ENCODE measurements at regions not wholly inside any gene's neighbourhood (a gene's known extent, or its start where the extent isn't known, plus 50 kb on each side); places are given as distances from the start of the nearest gene placed in this dataset.

DNA sequence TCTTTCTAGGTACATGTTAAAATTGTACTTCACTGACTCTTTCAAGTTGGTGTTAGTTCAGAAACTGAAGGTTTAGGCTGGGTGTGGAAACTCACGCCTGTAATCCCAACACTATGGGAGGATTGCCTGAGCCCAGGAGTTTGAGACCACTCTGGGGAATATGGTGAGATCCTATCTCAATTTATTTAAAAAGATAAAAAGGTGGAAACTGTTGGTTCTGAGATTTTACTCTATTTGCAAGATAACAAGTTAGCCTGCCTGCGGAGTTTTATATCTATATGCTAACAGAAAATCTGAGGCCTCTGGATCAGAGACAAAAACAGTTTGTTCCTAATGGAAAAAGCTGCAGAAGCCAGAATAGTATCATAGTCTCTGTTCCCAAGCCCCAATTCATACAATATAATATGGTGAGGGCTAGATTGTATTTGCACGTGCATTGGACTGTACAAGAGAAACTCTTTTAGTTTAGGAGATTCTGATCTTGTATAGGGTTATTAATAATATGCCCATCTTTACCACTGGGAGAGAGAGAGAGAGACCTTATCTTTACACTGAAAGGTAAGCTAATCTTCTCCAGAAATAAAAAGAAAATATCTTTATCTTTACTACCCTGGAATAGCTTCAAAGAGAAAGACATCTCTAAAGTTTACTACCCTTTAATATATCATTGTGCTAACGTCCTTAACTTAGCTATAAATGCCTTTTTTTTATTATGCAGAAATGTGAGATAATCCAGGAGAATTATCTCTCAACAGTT is 1267.6 kb downstream of the OTOL1 start:
- DNase-seq = no peak

DNA sequence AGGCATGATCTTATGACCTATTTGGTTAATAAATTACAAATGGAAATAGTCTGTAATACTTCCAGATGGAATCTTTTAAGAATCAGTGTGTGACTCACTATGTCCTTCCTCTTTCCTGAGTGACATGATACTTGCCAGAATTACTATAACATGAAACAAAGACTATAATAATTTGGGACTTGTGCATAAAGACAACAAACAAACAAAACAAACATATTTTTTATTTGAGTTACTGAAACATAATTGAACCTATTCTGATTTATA is 1268.1 kb downstream of the OTOL1 start:
- no peak for DNase-seq

DNA sequence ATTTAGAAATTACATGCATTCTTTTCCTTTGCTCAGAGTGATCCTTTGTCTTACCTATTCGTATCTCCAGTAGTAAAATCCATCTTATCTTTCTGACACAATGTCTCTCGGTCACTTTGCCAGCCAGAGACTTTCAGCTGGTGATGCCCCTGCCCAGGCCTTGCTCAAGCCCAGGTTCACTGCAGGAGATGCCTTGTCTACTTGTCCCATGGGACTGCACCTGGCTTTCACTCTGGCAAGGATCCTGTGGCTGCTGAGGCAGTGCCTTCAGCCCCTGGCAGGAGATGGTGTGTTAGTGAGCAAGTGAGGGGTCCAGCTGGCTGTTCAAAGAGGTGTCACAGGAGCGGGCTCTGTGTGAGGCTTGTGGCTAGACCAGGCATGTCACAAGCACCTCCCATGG is 1268.9 kb downstream of the OTOL1 start:
- no peak for DNase-seq

DNA sequence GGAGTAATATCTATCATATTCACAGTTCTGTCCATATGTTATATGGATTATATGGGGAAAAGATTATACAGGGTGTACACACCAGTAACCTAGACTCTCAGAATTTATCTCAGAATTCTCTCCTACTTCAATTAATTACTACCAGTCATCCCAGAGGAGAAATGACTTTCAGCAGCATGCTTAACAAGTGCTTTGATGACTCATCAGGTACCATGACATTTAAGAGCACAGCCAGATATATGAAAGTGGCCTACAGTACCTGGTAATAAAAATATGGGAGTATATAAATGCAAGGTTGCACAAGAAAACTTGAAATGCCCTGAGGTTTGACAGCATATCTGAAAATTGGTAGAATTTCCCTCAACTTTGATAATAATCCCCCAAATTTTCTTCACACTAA is 1273.0 kb downstream of the OTOL1 start:
- DNase-seq = no peak

DNA sequence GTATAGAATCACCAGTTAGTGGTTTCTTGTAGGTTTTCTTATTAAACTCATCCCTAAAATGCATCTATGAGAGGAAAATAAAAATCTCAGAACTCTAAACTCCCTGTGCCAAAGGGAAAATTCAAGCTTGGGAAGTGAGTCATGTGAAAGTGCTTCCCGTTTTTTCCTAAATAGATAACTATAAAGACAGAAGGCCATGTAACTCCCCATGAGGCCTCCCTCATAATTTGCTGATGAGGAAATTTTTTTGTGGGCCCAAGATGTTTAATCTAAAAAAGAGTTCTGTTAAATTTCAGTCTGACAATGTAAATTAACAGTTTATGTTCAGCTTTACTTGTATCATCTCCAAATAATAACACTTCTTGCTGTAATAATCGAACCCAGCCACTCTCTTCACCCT is 1273.9 kb downstream of the OTOL1 start:
- no peak for DNase-seq

DNA sequence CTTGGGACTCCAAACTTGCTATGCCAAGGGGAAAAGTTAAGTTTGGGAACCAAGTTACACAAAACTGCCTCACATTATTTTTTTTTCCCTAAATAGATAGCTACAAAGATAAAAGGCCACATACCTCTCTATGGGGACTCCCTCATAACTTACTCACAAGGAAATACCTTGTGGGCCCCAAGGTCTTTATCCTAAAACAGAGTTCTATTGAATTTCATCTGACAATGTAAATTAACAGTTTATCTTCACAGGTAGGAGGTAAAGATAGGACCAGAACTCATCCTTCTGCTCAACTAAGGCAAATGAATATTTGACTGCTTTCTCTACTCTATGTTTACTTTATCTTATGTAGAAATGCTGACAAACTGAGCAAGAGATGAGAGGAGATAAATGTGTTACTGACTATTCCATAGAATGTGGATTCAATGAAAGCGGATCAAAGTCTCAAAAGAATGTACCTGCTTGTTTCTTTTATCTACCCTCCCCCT is 1278.0 kb downstream of the OTOL1 start:
- DNase-seq = no peak

DNA sequence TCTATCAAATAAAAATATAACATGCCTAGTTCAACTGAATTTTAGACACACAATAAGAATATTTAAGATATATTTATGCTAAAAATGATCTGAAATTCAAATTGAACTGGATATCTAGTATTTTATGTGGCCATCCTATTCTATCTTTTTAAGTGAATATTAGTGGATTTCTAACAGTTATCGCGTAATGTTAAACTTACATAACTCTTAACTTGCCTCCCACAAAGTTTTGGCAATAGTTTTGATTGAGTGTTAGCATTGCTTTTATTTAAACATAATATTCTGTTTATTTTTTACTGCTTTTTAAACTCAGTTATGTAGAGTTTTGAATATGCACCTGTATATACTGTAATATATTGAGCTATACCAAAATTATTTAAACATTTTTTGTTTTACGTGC is 1279.5 kb downstream of the OTOL1 start:
- no peak for DNase-seq

DNA sequence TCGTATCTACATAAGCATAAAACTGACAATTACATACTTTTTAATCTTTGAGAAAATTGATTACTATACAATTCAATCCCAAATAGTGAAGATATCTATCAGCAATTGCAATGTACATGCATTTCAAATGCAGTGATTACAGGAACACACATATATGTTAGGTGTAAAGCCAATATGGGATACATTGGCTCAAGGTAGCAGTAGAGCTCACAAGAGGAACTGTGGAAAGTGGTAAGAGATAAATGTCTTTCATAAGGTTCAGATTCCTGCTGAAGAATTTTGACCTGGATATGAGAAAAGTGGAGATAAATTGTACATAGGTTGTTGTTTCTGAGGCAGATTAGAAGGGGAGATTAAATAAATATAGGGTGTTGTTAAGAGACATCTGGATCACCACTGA is 1280.5 kb downstream of the OTOL1 start:
- DNase-seq = no peak

DNA sequence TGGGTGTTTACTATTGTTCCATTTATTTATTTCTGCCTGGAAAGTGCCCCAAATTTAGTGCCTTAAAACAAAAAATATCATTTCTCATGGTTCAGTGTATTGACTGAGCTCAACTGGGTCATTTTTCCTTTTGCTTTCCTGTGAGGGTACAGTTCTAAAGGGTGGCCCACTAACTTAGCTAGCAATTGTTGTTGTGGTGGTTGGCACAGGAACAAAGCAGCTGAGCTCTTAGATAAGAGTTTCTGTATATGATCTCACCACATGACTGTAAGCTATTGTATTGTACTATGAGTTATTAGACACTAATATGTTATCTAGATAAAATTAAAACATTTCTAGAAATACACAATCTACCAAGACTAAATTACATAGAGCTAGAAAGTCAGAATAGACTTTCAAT is 1283.7 kb downstream of the OTOL1 start:
- no peak for DNase-seq

DNA sequence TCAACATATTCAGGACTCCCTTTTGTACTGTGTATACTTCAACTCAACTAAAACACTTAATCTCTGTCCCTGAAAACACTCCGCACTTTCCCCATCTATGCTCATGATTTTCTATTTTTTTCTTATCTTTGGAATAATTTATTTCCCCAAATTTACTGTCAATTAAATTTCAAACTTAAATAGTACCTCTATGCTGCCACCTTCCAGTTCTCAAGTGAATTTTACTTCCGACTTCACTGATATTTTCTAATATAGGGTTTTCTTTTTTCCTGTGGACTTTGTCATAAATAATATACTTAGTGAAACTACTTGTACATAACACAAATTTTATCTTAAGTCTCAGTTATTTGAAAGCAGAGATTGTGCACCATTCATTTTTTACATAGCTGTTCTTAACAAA is 1303.3 kb downstream of the OTOL1 start:
- no peak for DNase-seq

DNA sequence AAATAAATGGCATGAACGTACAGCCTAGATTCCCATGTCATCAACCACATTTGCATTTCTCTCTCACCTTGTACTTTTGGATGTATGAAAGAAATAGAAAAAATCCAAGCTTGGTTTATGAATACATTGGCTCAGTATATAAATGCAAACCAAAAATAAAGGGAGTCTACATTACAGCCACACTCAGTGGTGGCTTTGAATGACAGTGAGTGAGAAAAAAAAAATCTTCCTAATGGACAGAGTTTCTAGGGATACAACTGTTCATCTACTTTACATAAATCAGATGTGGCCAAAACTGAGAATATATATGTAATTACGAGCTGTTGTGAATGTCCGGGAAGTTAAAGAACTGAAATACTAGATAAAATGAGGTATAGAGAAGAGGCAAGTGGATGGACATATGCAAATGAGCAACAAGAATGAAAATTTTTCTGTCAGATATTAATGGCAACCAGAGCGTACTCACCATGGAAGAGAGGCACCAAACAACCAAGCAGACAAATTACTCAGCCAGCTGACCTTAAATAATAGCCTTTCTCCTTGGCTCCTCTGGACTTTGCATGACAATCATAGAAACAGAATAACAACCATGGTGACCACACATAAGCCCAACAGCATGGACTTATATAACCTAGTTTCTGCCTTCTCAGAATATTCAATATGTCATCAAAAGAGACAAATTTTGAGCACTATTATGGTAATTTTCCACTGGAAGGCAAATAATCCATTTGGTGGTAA is 1305.8 kb downstream of the OTOL1 start:
- no peak for DNase-seq

DNA sequence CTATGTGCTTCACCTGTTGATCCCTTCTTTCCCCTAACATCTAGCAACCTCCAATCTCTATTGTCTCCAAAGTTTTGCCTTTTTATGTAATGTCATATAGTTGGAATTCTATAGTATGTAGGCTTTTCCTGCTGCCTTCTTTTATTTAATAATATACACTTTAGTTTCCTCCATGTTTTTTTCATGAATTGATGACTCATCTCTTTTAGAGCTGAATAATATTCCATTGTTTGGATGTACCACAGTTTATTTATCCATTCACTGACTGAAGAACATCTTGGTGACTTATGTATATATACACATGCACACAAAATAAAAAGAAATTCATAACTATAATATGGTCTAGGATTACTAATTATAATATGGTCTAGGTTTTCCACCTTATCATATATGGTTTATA is 1314.2 kb downstream of the OTOL1 start:
- no peak for DNase-seq

DNA sequence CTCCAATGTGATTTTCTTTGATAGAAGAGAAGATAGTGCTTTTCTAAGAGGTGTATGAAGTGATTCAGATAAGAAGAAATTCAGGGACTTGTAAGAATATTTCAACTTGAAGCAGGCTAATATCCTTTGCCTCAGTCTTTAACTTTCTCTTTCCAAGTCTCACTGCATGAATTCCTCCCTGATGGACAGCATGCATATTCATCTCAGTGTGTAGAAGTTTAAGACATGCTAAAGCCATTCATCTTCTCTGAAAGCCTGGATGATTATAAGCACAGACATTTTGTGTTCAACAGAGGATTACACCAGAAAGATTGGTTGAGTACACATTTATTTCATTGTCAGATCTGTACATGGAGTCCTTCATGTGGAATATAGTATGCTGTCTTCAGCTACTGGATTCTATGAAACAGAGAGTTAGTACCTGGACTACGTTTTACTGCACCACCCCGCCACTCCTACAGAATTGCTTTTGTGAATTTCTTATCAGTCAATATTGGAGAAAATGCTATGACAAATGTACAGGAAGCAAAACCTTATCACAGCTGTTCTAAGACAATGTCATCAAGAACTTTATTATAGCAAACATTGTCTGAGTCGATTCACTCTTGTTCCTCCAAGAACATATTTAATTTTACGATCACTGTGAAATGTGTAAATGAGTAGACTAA is 1346.1 kb downstream of the OTOL1 start:
- no peak for DNase-seq

DNA sequence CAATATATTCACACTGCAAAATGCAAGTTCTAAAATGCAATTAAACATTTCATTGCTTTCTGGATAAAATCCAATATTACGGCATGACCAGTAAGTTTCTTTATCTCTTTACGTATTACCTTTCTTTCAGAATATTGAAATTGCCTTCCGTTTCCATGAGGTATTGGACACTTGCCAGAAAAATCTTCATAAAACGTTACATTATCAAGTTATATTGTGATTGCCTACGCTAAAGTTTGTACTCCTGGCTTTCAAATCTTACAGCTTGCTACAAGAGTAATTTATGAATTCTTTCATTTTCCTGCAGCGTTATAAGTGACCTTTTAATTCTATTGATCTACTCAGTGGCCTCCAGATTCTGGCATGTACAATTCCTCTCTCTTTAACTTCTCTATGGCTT is 1349.3 kb downstream of the OTOL1 start:
- DNase-seq = no peak

DNA sequence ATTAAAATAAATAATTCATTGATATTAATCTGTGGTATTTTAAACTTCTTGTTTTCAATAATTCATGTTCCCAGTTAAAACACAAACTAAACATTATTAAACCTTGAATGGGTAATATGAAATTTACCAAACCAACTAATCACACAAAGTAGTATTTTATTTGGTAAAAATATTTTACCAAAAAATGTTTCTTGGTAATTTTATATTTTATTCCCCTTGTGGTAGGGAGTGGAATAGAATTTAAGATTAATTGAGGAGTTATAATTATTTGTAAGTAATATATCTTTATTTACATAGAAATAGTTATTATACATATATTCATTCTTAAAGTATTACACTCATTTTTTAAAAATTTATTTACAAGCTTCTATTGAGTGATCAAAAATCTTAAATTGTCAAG is 1350.9 kb downstream of the OTOL1 start:
- DNase-seq = no peak

DNA sequence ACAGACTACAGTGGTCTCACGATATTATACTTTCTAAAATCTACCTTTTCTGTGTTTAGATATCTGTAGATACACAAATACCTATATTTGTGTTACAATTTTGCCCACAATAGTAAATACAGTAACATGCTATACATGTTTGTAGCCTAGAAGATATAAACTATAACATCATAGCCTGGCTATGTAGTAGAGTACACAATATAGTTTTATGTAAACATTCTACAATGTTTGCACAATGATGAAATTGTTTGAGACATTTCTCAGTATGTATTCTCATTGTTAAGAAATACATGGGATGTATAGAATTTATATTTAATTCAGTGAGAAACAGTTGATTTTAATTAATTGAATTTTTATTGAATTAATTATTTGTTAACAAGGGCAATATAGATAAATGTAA is 1367.0 kb downstream of the OTOL1 start:
- DNase-seq = no peak

DNA sequence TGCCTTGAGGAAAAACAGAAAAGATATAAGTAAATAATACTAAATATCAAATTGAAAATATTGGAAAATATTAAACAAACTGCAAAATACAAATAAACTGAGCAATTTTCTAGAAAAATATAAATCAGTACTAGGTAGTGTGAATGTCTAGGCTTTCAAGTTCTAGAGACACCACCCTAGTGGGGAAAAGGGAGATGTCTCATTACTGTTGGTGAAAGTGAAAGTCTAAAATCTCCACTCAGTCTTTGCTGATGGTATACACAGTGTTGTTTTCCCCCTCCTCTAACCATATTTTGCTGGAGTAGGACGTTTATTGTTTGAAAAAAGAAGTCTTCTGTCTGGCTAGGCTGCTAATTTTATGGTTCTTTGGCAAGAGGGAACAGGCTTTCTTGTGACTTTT is 1368.9 kb downstream of the OTOL1 start:
- DNase-seq = no peak

DNA sequence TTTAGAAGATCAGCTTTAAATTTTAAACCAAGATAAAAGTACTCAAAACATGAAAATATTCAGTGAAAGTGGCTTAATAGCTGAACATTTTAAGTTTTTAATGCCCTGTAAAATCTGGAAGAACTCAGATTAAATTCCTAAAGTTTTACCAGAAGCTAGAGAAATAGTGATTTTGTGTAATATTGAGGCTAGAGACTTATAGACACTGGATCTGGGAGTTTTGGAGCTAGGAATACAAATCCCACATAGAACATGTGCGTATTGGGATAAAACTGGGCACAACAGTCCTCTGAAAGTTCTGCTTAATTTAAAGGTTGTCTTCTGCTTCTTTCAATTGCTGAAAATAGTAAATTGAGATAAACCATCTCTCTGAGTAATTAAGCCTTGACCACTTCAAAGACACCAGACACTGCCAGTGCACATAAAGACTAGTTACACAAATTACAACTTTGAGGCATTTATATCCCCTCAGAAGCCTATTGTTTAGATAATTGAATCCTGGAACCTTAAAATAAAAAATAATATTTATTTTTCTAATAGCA is 1382.5 kb downstream of the OTOL1 start:
- no peak for DNase-seq

DNA sequence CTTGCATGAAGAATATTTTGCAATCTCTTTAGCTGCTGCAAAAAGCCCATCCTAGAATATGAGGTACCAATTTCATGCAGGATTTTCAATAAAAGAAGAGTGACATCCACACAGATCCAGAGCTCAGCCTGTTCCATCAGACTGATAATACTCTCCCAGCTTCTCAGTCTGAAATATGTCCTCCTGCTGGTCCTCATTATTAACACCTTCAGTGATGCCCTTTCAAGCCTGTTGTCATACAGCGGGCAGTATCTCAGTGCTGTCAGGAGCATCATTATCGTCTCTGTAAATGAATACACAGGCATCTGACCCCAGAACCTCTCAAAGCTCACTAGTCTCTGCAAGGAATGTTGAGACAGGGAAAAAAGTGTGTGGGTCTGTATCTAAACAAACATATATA is 1387.8 kb downstream of the OTOL1 start:
- no peak for DNase-seq

DNA sequence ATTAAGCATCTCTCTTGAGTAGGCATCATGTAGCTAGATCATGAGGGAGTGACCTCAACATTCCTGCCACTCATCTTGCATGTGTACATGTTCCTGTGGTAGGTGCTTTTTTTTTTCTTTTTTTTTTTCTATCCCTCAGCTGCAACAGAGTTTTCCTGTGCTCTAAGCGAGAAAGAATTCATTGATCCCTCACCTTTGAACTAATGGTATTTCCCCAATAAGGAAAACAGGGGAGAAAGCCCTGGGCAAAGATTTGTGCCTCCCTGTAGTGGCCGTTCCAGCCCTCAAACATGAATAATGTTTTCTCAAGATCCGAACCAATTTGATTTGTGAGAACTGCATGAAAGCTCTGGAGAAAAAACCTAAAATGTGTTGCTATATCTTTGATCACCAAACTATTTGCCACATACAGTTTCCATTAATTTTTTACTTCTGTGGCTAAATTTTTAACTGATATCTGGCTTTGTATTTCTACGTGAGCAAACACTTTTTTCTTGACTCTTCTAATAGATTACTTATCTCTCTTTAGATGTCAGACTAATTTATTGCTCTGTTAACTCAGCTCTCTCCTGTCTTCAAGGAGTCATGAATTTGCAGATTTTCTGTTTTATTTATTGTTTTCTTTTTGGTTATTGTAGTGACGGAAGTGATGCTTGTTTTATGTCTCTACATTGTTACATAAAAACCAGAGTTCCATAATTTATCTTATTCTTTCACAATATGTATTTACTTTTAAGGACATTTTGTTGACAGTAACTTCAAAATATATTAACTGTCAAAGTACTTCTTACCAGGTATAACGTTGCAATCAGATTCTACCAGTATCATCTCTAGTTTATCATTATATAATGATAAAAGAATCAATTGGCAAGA is 1396.5 kb downstream of the OTOL1 start:
- no peak for DNase-seq

DNA sequence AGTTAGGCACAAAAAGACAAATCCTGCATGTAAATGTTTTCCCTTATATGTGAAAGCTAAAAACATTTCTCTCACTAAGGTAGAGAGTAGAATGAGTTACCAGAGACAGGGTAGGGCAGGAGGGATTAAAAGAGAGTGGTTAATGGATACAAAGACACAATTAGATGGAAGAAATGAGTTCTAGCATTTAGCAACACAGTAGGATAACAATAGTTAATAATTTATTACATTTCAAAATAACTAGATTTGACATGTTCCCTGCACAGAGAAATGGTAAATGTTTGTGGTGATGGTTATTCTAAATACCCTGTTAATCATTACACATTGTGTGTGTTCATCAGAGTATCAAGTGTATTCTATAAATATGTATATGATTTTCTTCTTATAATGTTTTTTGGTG is 1400.7 kb downstream of the OTOL1 start:
- DNase-seq = no peak

DNA sequence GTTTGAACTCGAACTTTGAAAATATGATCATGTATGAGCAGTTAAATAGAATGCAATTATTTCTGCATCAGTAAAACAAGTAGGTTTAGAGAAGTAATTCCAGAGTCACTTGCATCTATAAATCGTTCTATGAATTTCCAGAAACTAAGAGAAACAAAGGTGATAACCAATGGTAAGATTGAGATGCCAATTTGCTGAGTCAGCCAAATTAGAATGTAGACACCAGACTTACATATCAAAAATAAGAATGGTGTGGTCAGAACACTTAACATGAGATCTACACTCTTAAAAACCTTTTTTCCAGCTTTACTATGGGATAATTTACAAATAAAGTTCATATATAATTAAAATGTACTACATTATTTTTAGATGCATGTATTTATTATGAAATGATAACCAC is 1435.9 kb downstream of the OTOL1 start:
- DNase-seq = no peak

DNA sequence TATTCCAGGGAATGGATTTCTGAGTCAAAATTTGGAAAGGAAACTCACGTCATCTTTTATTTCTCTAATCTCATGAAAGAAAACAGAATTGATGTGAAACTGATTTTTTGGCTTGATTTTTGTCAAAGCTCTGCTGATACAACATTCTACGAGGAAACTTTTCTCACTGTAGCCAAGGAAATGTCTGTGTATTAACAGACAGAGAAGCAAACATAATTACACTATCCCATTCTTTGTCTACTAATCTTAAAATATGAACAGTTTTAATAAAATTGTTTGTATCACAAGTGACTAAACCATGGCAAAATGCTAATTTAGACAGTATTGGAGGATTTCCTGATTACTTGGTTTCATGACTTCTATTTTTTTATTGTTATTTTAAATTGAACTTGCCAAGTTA is 1437.0 kb downstream of the OTOL1 start:
- no peak for DNase-seq

Data from NCI-H1048 (cell line).